Loucy (cell line): ENCODE measurements at regions not wholly inside any gene's neighbourhood (a gene's known extent, or its start where the extent isn't known, plus 50 kb on each side); places are given as distances from the start of the nearest gene placed in this dataset.

ENCODE experiments used
- H2AFZ ChIP-seq: fragments of 200-600 bp; sonication (generic); 2 replicates; pipeline ENCODE4 v1.6.0; 2016; ENCODE audit warnings: antibody characterized with exemption, mild to moderate bottlenecking, low read length, moderate library complexity
- H3F3A ChIP-seq: fragments of 200-600 bp; 2 replicates; pipeline ENCODE4 v1.6.0; 2016; ENCODE audit warnings: antibody characterized with exemption, low read depth, mild to moderate bottlenecking
- H3K27me3 ChIP-seq: fragments of 200-600 bp; sonication (generic); 2 replicates; pipeline ENCODE4 v1.6.1; 2014; ENCODE audit warnings: low read length, mild to moderate bottlenecking; ENCODE audit not compliant: insufficient read depth, poor library complexity, severe bottlenecking
- H3K36me3 ChIP-seq: fragments of 200-600 bp; sonication (generic); 2 replicates; pipeline ENCODE4 v1.6.1; 2016; ENCODE audit warnings: low read length; ENCODE audit not compliant: insufficient read depth
- H3K4me1 ChIP-seq: fragments of 200-600 bp; sonication (generic); 2 replicates; pipeline ENCODE4 v1.5.1; 2014; ENCODE audit warnings: low read length, mild to moderate bottlenecking; ENCODE audit not compliant: insufficient read depth, poor library complexity, severe bottlenecking
- H3K4me2 ChIP-seq: fragments of 200-600 bp; sonication (generic); 2 replicates; pipeline ENCODE4 v1.6.0; 2014; ENCODE audit warnings: antibody characterized with exemption, low read length, low read depth, mild to moderate bottlenecking; ENCODE audit not compliant: poor library complexity, severe bottlenecking
- H3K4me3 ChIP-seq: fragments of 200-600 bp; sonication (generic); 2 replicates; pipeline ENCODE4 v1.5.1; 2014; ENCODE audit warnings: low read length, mild to moderate bottlenecking, mixed read lengths; ENCODE audit not compliant: poor library complexity, severe bottlenecking
- H3K79me2 ChIP-seq: fragments of 200-600 bp; sonication (generic); 2 replicates; pipeline ENCODE4 v1.6.1; 2014; ENCODE audit warnings: low read length; ENCODE audit not compliant: insufficient read depth
- H3K9ac ChIP-seq: fragments of 200-600 bp; sonication (generic); 2 replicates; pipeline ENCODE4 v1.6.0; 2014; ENCODE audit warnings: mild to moderate bottlenecking, low read depth, low read length, moderate library complexity; ENCODE audit not compliant: poor library complexity, severe bottlenecking
- H3K9me2 ChIP-seq: fragments of 200-600 bp; sonication (generic); replicated peaks from 2 replicates; pipeline ENCODE4 v1.6.1; 2016; ENCODE audit warnings: low read depth, low read length, mixed read lengths
- H3K9me3 ChIP-seq: fragments of 200-600 bp; sonication (generic); 2 replicates; pipeline ENCODE4 v1.6.1; 2014; ENCODE audit warnings: mild to moderate bottlenecking, antibody characterized with exemption, low read length, low read depth; ENCODE audit not compliant: insufficient read depth
- H4K20me1 ChIP-seq: fragments of 200-600 bp; sonication (generic); 2 replicates; pipeline ENCODE4 v1.6.0; 2014; ENCODE audit warnings: antibody characterized with exemption, low read length, mild to moderate bottlenecking; ENCODE audit not compliant: insufficient read depth, poor library complexity, severe bottlenecking
- CTCF ChIP-seq: fragments of 200-600 bp; sonication (generic); conservative IDR thresholded peaks from 2 replicates; pipeline ENCODE4 v1.5.1; 2014; ENCODE audit warnings: mild to moderate bottlenecking, antibody characterized with exemption, low read length
- EZH2phosphoT487 ChIP-seq: fragments of 200-600 bp; IDR thresholded peaks from 2 replicates; pipeline ENCODE4 v1.6.1; 2018; ENCODE audit warnings: antibody characterized with exemption, mild to moderate bottlenecking, moderate library complexity, borderline replicate concordance

- no peaks in the 10 kb centered on the region for H3K9me2 ChIP-seq
- TF ChIP-seq CTCF (no peak), EZH2phosphoT487 (no peak)
- no peaks in the 10 kb centered on the region for H3F3A ChIP-seq
- no peak overlapping the region for H3K4me2 ChIP-seq
- H3K9me3 ChIP-seq = peaks cover 3% of the 10 kb centered on the region; the same call in 1 of the 2 replicates
- no peaks in the 10 kb centered on the region for H3K79me2 ChIP-seq
- no peaks in the 10 kb centered on the region for H4K20me1 ChIP-seq
- H3K9ac ChIP-seq = no peak overlapping the region
- H3K27me3 ChIP-seq = no peaks in the 10 kb centered on the region
- H3K4me3 ChIP-seq = no peak overlapping the region
- H3K36me3 ChIP-seq = no peaks in the 10 kb centered on the region
- no peak overlapping the region for H2AFZ ChIP-seq
- no peaks in the 10 kb centered on the region for H3K4me1 ChIP-seq
Measured at GRCh38 chr2:2910259-2910658, 467.4 kb downstream of the EIPR1 start.

- no peak overlapping the region for H3K4me2 ChIP-seq
- H3K9ac ChIP-seq = no peak overlapping the region
- H3F3A ChIP-seq = no peaks in the 10 kb centered on the region
- H3K36me3 ChIP-seq = no peaks in the 10 kb centered on the region
- peaks cover 3% of the 10 kb centered on the region; the same call in 1 of the 2 replicates for H3K9me3 ChIP-seq
- no peak for TF ChIP-seq CTCF
- no peak for TF ChIP-seq EZH2phosphoT487
- no peaks in the 10 kb centered on the region for H3K79me2 ChIP-seq
- no peaks in the 10 kb centered on the region for H3K9me2 ChIP-seq
- H3K27me3 ChIP-seq = no peaks in the 10 kb centered on the region
- no peaks in the 10 kb centered on the region for H3K4me1 ChIP-seq
- no peak overlapping the region for H3K4me3 ChIP-seq
- no peaks in the 10 kb centered on the region for H4K20me1 ChIP-seq
- H2AFZ ChIP-seq = no peak overlapping the region
Measured at GRCh38 chr2:2909086-2910035, 468.3 kb downstream of the EIPR1 start.

GRCh38 chr2:2906091-2906490 is 471.5 kb downstream of the EIPR1 start:
- Histone ChIP-seq H3K9me2 (no peaks in the 10 kb centered on the region), H3K4me2 (no peak overlapping the region), H4K20me1 (no peaks in the 10 kb centered on the region), H3F3A (no peaks in the 10 kb centered on the region), H2AFZ (no peak overlapping the region), H3K9ac (no peak overlapping the region), H3K4me1 (no peaks in the 10 kb centered on the region), H3K36me3 (no peaks in the 10 kb centered on the region), H3K9me3 (peaks cover 3% of the 10 kb centered on the region; the same call in 1 of the 2 replicates), H3K79me2 (no peaks in the 10 kb centered on the region), H3K27me3 (no peaks in the 10 kb centered on the region), H3K4me3 (no peak overlapping the region)
- TF ChIP-seq CTCF = no peak
- TF ChIP-seq EZH2phosphoT487 = no peak
